Large intestine (tissue), 3 donors: ENCODE measurements at regions not wholly inside any gene's neighbourhood (a gene's known extent, or its start where the extent isn't known, plus 50 kb on each side); places are given as distances from the start of the nearest gene placed in this dataset.
"Not testable (repeated sequence)": the region's sequence is repeated elsewhere in the genome, so short reads cannot be mapped to it uniquely, and the experiment has no call there.

Experiments used
- DNase-seq, 2 donors: peaks; one replicate each; pipeline versions ENCODE4 v3.0.0 to v3.0.0-alpha.2; 2013
- H3K27ac ChIP-seq: one replicate; pipeline ENCODE4 v1.5.1; 2013; ENCODE audit warnings: low read length
- H3K27me3 ChIP-seq: 2 replicates; pipeline ENCODE4 v1.6.1; 2013; ENCODE audit warnings: low read length; ENCODE audit not compliant: control insufficient read depth, insufficient read depth
- H3K36me3 ChIP-seq: 2 replicates; pipeline ENCODE4 v1.6.1; 2013; ENCODE audit warnings: low read length; ENCODE audit not compliant: control insufficient read depth, insufficient read depth
- H3K4me1 ChIP-seq: one replicate; pipeline ENCODE4 v1.6.1; 2013; ENCODE audit warnings: low read length; ENCODE audit not compliant: control insufficient read depth, insufficient read depth
- H3K4me3 ChIP-seq: one replicate; pipeline ENCODE4 v1.5.1; 2013; ENCODE audit warnings: low read length
- H3K9me3 ChIP-seq: one replicate; pipeline ENCODE4 v1.6.1; 2013; ENCODE audit warnings: mild to moderate bottlenecking, low read depth, low read length, moderate library complexity; ENCODE audit not compliant: control insufficient read depth
- WGBS: methylation state at CpG from one replicate; pipeline ENCODE4 v1.1.5; 2013; ENCODE audit warnings: low lambda C conversion rate; ENCODE audit not compliant: insufficient coverage; 5-methylcytosine and 5-hydroxymethylcytosine counted together

DNA sequence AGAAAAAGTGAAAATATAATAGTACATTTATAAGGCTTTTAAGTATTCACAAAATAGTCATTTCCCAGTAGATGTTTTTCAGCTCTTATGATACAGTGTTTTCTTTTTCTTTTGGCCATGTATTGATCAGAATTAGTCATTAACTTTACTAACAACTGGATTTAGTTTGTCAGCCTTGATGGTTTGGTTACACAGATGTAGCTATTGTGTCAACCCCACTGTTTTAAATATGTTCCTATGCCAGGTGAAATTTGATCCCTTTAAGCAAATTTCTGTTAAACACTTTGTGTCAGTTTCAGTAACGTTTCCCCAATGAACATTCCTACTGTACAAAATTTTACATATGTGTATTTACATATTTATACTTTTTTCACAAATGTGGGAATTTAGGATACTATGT, 261.5 kb upstream of the STARD13 start:
- Histone ChIP-seq H3K36me3 (no peaks in the 10 kb centered on the region), H3K27me3 (no peaks in the 10 kb centered on the region), H3K9me3 (no peaks in the 10 kb centered on the region), H3K4me3 (no peak overlapping the region), H3K4me1 (peaks cover 13% of the 10 kb centered on the region), H3K27ac (no peak overlapping the region)
- no peak for DNase-seq
- no CpG with 5 or more reads among the region's 1 CpG for WGBS

DNA sequence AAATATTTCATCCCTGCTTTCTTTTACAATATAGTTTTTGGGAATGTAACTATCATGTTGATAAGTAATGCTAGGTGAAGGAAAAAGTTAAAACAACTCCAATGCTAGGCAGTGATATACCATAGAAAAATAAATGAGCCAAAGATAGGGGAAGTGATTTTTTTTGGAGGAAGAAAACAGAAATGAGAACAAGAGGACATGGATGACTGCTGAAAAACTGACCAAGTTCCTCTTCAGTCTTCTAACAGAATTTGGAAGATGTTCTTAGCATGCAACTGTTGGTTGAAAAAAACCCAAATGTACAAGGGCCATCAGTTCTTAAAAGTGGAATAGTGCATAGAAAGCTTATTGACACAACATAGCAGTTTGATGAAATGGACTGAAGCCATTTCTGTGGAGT, 262.5 kb upstream of the STARD13 start:
- Histone ChIP-seq H3K4me3 (no peak overlapping the region), H3K27ac (no peak overlapping the region), H3K27me3 (no peaks in the 10 kb centered on the region), H3K4me1 (peaks cover 12% of the 10 kb centered on the region), H3K9me3 (no peaks in the 10 kb centered on the region), H3K36me3 (no peaks in the 10 kb centered on the region)
- no peak for DNase-seq

DNA sequence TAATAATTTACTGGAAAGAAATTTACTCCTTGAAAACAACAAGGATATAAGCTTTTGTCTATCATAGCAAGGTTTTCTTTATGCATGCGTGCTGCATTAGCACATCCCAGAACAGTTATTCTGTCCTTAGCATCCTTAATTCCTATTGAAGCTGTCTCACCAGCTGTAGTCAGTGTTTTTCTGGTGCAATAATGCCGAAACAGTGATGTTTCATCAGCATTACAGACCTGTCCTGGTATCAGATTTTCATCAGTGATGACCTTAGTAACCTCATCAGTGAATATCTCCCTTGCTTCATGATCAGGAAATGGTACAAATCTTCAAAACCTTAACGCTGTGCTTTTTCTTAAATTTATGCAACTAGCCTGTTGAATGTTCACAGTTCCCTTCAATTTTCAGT, 264.7 kb upstream of the STARD13 start:
- Histone ChIP-seq H3K36me3 (no peaks in the 10 kb centered on the region), H3K27me3 (no peaks in the 10 kb centered on the region), H3K4me1 (no peaks in the 10 kb centered on the region), H3K9me3 (no peaks in the 10 kb centered on the region), H3K27ac (no peak overlapping the region), H3K4me3 (no peak overlapping the region)
- 94% methylated on average over 2 of the region's 3 CpGs for WGBS
- no peak for DNase-seq

DNA sequence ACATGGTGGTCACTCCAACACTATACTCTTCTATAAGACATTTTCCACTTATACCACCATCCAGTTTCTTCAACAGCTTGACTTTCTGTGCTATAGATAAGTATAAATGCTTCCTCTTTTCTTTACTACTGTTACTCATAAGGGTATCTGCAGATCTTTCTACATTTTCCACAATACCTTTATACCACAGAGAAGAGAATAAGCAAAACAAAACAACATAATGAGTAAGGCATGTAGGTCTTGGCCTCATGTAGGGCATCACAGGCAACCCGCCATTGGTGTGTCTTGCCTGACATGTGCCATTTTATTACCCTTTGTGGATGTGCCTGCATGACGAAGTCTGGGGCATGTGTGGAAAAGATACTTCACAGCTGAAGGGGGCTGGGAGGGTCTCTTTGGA, 265.3 kb upstream of the STARD13 start:
- no CpG with 5 or more reads among the region's 2 CpGs for WGBS

DNA sequence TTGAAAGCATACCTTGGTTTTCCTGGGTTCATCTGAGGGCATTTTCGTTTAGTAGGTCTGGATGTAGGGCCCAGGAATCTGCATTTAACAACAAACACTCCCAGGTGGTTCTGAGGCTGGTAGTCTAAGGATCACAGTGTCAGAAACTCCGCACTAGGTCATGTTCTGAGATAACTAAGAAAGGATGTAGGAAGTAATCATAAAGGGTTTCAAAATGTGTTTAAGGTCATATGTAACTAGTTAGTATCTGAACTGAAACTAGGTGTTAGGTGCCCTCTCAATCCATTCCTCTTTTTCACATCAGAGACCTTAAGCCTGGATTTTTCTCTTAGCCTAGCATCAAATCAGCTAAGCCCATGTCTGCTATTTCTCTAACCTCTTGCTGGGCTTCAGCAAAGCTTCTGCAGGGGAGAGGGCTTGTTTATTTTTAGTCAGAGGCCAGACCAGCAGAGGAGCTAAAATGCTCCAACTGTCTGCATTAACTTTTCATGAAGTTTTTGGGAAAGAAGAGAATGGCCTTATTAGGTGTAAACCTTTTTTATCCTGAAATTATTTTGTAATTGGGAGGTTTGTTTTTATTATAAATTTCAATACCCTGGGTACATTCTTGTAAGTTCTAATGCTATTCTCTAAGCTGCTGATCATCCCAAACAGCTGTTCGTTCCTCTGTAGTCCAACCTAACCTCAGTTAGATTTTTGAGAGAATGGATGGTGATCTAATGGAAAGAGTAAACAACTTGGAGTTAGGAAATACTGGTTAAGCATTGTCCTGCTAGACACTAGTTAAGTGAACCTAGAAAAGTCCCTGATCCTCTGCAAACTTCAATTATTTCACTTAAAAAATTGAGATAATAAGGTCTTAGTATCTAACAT, 262.8 kb upstream of the RFC3 start:
- Histone ChIP-seq H3K9me3 (no peaks in the 10 kb centered on the region), H3K4me1 (no peaks in the 10 kb centered on the region), H3K4me3 (no peak overlapping the region), H3K27ac (no peak overlapping the region), H3K36me3 (no peaks in the 10 kb centered on the region), H3K27me3 (no peaks in the 10 kb centered on the region)
- DNase-seq = no peak
- no CpG with 5 or more reads among the region's 3 CpGs for WGBS

More for the DNA sequence above, 265.3 kb upstream of the STARD13 start:
- H3K27ac ChIP-seq = no peak overlapping the region
- DNase-seq = no peak
- H3K4me3 ChIP-seq = no peak overlapping the region
- H3K27me3 ChIP-seq = no peaks in the 10 kb centered on the region
- H3K9me3 ChIP-seq = no peaks in the 10 kb centered on the region
- no peaks in the 10 kb centered on the region for H3K36me3 ChIP-seq
- no peaks in the 10 kb centered on the region for H3K4me1 ChIP-seq

DNA sequence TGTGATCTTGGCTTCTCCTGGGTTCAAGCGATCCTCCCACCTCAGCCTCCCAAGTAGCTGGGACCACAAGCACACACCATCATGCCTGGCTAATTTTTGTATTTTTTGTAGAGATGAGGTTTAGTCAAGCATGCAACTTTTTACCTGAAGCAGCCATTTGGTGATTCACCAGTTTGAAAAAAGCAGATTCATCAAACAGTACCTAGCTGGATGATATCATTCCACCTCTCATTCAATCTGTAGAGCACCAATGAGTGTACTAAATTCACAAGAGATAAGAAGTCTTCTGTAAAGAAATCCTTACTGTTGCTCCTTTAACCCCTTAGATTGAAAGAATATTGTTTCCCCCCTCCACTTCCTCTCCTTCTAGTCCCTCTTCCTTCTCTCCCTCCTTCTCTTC, 261.1 kb upstream of the RFC3 start:
- DNase-seq = no peak
- H3K4me3 ChIP-seq = no peak overlapping the region
- no peaks in the 10 kb centered on the region for H3K27me3 ChIP-seq
- no CpG with 5 or more reads among the region's 1 CpG for WGBS
- no peaks in the 10 kb centered on the region for H3K4me1 ChIP-seq
- H3K9me3 ChIP-seq = no peaks in the 10 kb centered on the region
- H3K36me3 ChIP-seq = no peaks in the 10 kb centered on the region
- H3K27ac ChIP-seq = no peak overlapping the region

DNA sequence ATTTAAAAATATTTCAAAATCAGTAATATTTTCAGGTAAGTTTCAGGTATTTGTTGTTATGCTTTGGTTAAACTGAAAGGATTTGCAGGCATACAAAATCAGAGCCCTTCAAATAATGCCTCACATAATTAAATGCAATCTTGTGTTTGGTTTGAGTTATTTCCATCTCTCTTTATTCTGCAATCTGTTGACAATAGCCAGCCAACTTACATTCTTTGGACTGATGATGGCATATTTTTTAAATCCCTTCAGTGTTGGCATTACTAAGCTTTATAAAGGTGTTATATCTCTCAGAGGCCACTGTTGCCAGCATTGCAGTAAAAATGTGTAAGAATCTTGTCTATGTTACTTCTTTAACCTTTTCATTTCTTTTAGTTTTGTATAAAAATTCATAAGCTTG, 257.2 kb upstream of the RFC3 start:
- Histone ChIP-seq H3K27ac (no peak overlapping the region), H3K36me3 (no peaks in the 10 kb centered on the region)
- no peak for DNase-seq

DNA sequence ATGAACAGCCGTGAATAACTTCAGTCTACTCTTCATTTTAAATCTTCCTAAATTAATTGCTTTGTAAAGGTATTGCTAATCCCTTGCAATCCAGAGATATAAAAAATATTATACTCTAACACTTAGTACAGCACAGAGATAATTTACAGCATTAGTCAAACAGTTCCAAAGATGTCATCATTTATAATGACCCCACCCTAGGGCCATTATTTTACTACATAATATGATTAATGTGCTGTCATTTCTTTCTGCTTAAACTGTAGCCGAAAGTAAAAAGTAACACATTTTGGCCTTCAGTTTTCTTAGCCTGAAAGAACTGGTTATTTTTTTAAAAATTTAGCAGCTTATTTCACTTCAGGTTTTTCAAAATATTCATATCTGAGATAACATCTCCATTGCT, 256.3 kb upstream of the RFC3 start:
- Histone ChIP-seq H3K27ac (no peak overlapping the region), H3K4me3 (no peak overlapping the region), H3K36me3 (no peaks in the 10 kb centered on the region), H3K9me3 (no peaks in the 10 kb centered on the region), H3K27me3 (no peaks in the 10 kb centered on the region), H3K4me1 (no peaks in the 10 kb centered on the region)
- no CpG with 5 or more reads among the region's 2 CpGs for WGBS
- no peak for DNase-seq

More for the DNA sequence above, 257.2 kb upstream of the RFC3 start:
- Histone ChIP-seq H3K9me3 (no peaks in the 10 kb centered on the region), H3K4me1 (no peaks in the 10 kb centered on the region), H3K4me3 (no peak overlapping the region), H3K27me3 (no peaks in the 10 kb centered on the region)

DNA sequence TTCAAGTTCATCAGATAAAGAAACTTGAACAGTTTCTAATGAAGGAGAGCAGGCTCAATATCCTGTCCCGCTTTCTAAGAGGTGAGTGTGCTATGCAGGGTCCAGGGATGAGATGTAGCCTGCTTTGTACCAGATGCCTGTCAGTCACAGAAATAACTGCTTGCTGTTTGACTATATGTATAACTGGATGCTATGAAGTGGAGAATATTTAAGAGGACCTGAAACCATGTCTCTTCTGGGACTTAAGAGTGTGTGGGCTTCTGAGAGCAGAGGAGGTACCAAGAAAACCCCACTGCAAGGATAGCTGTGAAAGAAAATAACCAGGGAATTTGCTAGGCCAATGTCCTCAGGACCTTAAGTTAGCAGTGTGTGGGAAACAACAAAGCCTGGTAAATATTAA, 246.3 kb upstream of the RFC3 start:
- Histone ChIP-seq H3K27ac (no peak overlapping the region), H3K4me1 (no peaks in the 10 kb centered on the region), H3K27me3 (no peaks in the 10 kb centered on the region), H3K4me3 (no peak overlapping the region), H3K36me3 (no peaks in the 10 kb centered on the region), H3K9me3 (no peaks in the 10 kb centered on the region)
- no peak for DNase-seq
- no CpG with 5 or more reads among the region's 1 CpG for WGBS

DNA sequence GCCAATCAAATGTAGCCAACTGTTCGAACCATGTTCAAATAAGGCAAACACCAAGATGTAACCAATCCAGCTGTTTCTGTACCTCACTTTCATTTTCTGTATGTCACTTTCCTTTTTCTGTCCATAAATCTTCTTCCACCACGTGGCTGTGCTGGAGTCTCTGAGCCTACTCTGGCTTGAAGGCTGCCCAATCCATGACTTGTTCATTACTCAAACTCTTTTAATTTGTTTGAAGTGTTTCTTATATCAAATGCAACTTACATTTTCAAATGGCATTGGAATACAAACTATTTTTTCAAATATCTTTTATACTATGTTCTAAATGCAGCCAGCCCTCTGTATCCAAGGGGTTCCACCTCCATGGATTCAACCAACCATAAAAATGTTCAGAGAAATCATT, 245.6 kb upstream of the RFC3 start:
- not testable (repeated sequence) for H3K9me3 ChIP-seq, H3K4me3 ChIP-seq, H3K36me3 ChIP-seq, H3K27me3 ChIP-seq, DNase-seq, H3K27ac ChIP-seq, H3K4me1 ChIP-seq
- no CpG with 5 or more reads among the region's 2 CpGs for WGBS

DNA sequence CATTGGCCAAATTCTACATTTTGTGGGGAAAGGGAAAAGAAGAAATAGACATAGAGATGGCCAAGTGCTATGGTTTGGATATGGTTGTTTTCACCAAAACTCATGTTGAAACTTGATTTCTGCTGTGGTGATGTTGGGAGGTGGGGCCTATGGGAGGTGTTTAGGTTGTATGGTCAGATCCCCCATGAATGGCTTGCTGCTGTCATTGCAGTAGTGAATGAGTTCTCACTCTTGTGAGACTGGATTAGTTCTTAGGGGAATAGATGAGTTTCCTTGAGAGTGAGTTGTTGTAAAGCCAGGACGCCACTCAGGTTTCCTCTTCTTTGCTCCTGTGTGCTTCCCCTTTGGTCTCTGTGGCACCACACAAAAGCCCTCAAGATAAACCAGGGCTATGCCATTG, 242.6 kb upstream of the RFC3 start:
- Histone ChIP-seq H3K4me3 (no peak overlapping the region), H3K27ac (no peak overlapping the region), H3K27me3 (no peaks in the 10 kb centered on the region), H3K9me3 (no peaks in the 10 kb centered on the region), H3K36me3 (no peaks in the 10 kb centered on the region), H3K4me1 (no peaks in the 10 kb centered on the region)
- no CpG with 5 or more reads among the region's 1 CpG for WGBS
- DNase-seq = no peak
